Karpas-422 (cell line): ENCODE measurements at regions not wholly inside any gene's neighbourhood (a gene's known extent, or its start where the extent isn't known, plus 50 kb on each side); places are given as distances from the start of the nearest gene placed in this dataset.
"Not testable (repeated sequence)": the region's sequence is repeated elsewhere in the genome, so short reads cannot be mapped to it uniquely, and the experiment has no call there.

Experiments
- DNase-seq: peaks from one replicate; pipeline ENCODE4 v3.0.0-alpha.2; 2015
- H2AFZ ChIP-seq: fragments of 200-600 bp; sonication (generic); 2 replicates; pipeline ENCODE4 v1.6.1; 2014; ENCODE audit warnings: antibody characterized with exemption, low read length, mixed read lengths
- H3K27ac ChIP-seq: fragments of 200-600 bp; sonication (generic); 2 replicates; pipeline ENCODE4 v1.5.1; 2014; ENCODE audit warnings: mild to moderate bottlenecking, low read length, moderate library complexity
- H3K27me3 ChIP-seq: fragments of 200-600 bp; sonication (generic); 2 replicates; pipeline ENCODE4 v1.6.1; 2014; ENCODE audit warnings: low read length, mixed read lengths
- H3K36me3 ChIP-seq: fragments of 200-600 bp; sonication (generic); 2 replicates; pipeline ENCODE4 v1.6.1; 2014; ENCODE audit warnings: low read length, mixed read lengths; ENCODE audit not compliant: insufficient read depth
- H3K4me1 ChIP-seq: fragments of 200-600 bp; sonication (generic); 2 replicates; pipeline ENCODE4 v1.6.1; 2014; ENCODE audit warnings: mild to moderate bottlenecking, low read length, mixed read lengths
- H3K4me2 ChIP-seq: fragments of 200-600 bp; sonication (generic); 2 replicates; pipeline ENCODE4 v1.6.1; 2014; ENCODE audit warnings: low read length, low read depth, mild to moderate bottlenecking; ENCODE audit not compliant: poor library complexity, severe bottlenecking
- H3K4me3 ChIP-seq: fragments of 200-600 bp; sonication (generic); 2 replicates; pipeline ENCODE4 v1.5.1; 2014; ENCODE audit warnings: mild to moderate bottlenecking, antibody characterized with exemption, low read length, mixed read lengths
- H3K79me2 ChIP-seq: fragments of 200-600 bp; sonication (generic); 2 replicates; pipeline ENCODE4 v1.6.1; 2014; ENCODE audit warnings: mild to moderate bottlenecking, low read length, mixed read lengths
- H3K9ac ChIP-seq: fragments of 200-600 bp; sonication (generic); 2 replicates; pipeline ENCODE4 v1.6.0; 2014; ENCODE audit warnings: low read length
- H3K9me2 ChIP-seq: fragments of 200-600 bp; sonication (generic), shearing (Covaris generic); replicated peaks from 2 replicates; pipeline ENCODE4 v1.6.0; 2014; ENCODE audit warnings: mild to moderate bottlenecking, low read length, moderate library complexity; ENCODE audit not compliant: insufficient read depth
- H3K9me3 ChIP-seq: fragments of 300-700, 200-600 bp; sonication (generic); 2 replicates; pipeline ENCODE4 v1.6.1; 2014; ENCODE audit warnings: low read length, mixed read lengths
- H4K20me1 ChIP-seq: fragments of 200-600 bp; sonication (generic); 2 replicates; pipeline ENCODE4 v1.6.1; 2014; ENCODE audit warnings: mild to moderate bottlenecking, antibody characterized with exemption, low read length, low read depth; ENCODE audit not compliant: insufficient read depth

DNA sequence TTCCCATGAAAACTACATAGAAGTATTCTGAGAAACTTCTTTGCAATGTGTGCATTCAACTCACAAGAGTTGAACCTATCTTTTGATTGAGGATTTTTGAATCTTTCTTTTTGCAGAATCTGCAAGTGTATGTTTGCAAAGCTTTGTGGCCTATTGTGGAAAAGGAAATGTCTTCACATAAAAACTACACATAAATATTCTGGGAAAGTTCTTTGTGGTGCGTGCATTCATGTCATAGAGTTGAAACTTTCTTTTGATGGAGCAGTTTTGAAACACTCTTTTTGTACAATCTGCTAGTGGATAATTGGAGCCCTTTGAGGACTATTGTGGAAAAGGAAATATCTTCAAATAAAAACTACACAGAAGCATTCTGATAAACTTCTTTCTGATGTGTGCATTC lies 4157.7 kb upstream of the OR11H1 start:
- not testable (repeated sequence) for H2AFZ ChIP-seq, H3K4me2 ChIP-seq, H3K9me2 ChIP-seq, H3K9ac ChIP-seq, H3K27ac ChIP-seq, H3K79me2 ChIP-seq, H4K20me1 ChIP-seq, DNase-seq, H3K4me1 ChIP-seq, H3K36me3 ChIP-seq, H3K4me3 ChIP-seq, H3K27me3 ChIP-seq
- H3K9me3 ChIP-seq, result peaks cover 29% of the 10 kb centered on the region
